SK-N-SH (cell line): ENCODE measurements at regions not wholly inside any gene's neighbourhood (a gene's known extent, or its start where the extent isn't known, plus 50 kb on each side); places are given as distances from the start of the nearest gene placed in this dataset.
A peak's percentile ranks its signal among the peaks of the same experiment; 100 is the strongest.

Experiments
- CTCF ChIA-PET: fragments of 300-600, 350-600 bp; formaldehyde crosslinking; extraction: SDS; loops from one replicate; lab custom pipeline; 2021; lab: Yijun Ruan, JAX
- POLR2A ChIA-PET: fragments of 350-600 bp; sonication (Branson Sonifier 250); formaldehyde crosslinking; extraction: SDS; loops from one replicate; lab custom pipeline; 2020; ENCODE audit warnings: antibody characterized with exemption, inconsistent platforms; lab: Yijun Ruan, JAX
- DNase-seq: peaks from one replicate; pipeline ENCODE4 v3.0.0; 2012
- H2AFZ ChIP-seq: fragments of 200-600 bp; sonication (generic); 2 replicates; pipeline ENCODE4 v1.8.1; 2016; ENCODE audit warnings: antibody characterized with exemption, mild to moderate bottlenecking, low read depth
- H3F3A ChIP-seq: fragments of 200-600 bp; sonication (generic); replicated peaks from 2 replicates; pipeline ENCODE3; 2016; ENCODE audit warnings: antibody characterized with exemption, mild to moderate bottlenecking; ENCODE audit not compliant: insufficient read depth
- H3K27ac ChIP-seq, 2 experiments: fragments of 200-500 bp in 1 of 2; fragments of 200-600 bp in 1 of 2; sonication (Bioruptor generic) in 1 of 2; sonication (generic), shearing (Covaris generic) in 1 of 2; 2 replicates each; pipeline versions ENCODE4 v1.5.1 to v1.6.1; 2014 to 2016; ENCODE audit warnings: low read depth in 2 of 2, inconsistent platforms in 1 of 2, low read length in 1 of 2, mild to moderate bottlenecking in 1 of 2, mixed read lengths in 1 of 2
- H3K27me3 ChIP-seq: fragments of 200-600 bp; sonication (generic), shearing (Covaris generic); 2 replicates; pipeline ENCODE4 v1.6.1; 2016; ENCODE audit warnings: mixed run types; ENCODE audit not compliant: insufficient read depth
- H3K36me3 ChIP-seq, 2 experiments: fragments of 200-500 bp in 1 of 2; fragments of 200-600 bp in 1 of 2; sonication (Bioruptor generic) in 1 of 2; sonication (generic) in 1 of 2; replicated peaks in 1 of 2; 2 replicates each; pipeline versions ENCODE3 to v1.5.1; 2014 to 2016; ENCODE audit warnings: low read length in 1 of 2, mild to moderate bottlenecking in 1 of 2; ENCODE audit not compliant: insufficient read depth in 2 of 2, control insufficient read depth in 1 of 2
- H3K4me1 ChIP-seq, 2 experiments: fragments of 200-500 bp in 1 of 2; fragments of 200-600 bp in 1 of 2; sonication (Bioruptor generic) in 1 of 2; sonication (generic), shearing (Covaris generic) in 1 of 2; 2 replicates each; pipeline versions ENCODE4 v1.5.1 to v1.6.1; 2014 to 2016; ENCODE audit warnings: low read depth in 1 of 2, low read length in 1 of 2, mixed run types in 1 of 2; ENCODE audit not compliant: insufficient read depth in 2 of 2, control insufficient read depth in 1 of 2
- H3K4me2 ChIP-seq: fragments of 200-600 bp; sonication (generic), shearing (Covaris generic); 2 replicates; pipeline ENCODE4 v1.6.1; 2017; ENCODE audit warnings: mixed run types
- H3K4me3 ChIP-seq, 2 experiments: fragments of 200-500 bp in 1 of 2; fragments of 200-600 bp in 1 of 2; sonication (Bioruptor generic) in 1 of 2; sonication (generic), shearing (Covaris generic) in 1 of 2; 2 replicates each; pipeline versions ENCODE4 v1.5.1 to v1.8.1; 2014 to 2016; ENCODE audit warnings: low read depth in 2 of 2, inconsistent platforms in 1 of 2, low read length in 1 of 2, mild to moderate bottlenecking in 1 of 2, mixed read lengths in 1 of 2, moderate library complexity in 1 of 2
- H3K79me2 ChIP-seq: fragments of 200-600 bp; sonication (generic); 2 replicates; pipeline ENCODE4 v1.8.1; 2017; ENCODE audit warnings: mild to moderate bottlenecking; ENCODE audit not compliant: insufficient read depth
- H3K9ac ChIP-seq: fragments of 200-600 bp; sonication (generic); 2 replicates; pipeline ENCODE4 v1.6.1; 2017; ENCODE audit warnings: mixed run types
- H3K9me2 ChIP-seq: fragments of 200-600 bp; sonication (generic); 2 replicates; pipeline ENCODE4 v1.6.1; 2017; ENCODE audit warnings: mixed run types
- H3K9me3 ChIP-seq: fragments of 200-600 bp; sonication (generic); 2 replicates; pipeline ENCODE4 v1.6.1; 2017; ENCODE audit warnings: mixed run types, mild to moderate bottlenecking, moderate library complexity
- H4K20me1 ChIP-seq: fragments of 200-600 bp; sonication (generic); 2 replicates; pipeline ENCODE4 v1.6.1; 2017; ENCODE audit warnings: mild to moderate bottlenecking, mixed run types; ENCODE audit not compliant: insufficient read depth
- CHD2 ChIP-seq: fragments of 150-350 bp; IDR thresholded peaks from 2 replicates; pipeline ENCODE4 v1.6.1; 2018; ENCODE audit warnings: low read length; ENCODE audit not compliant: partially characterized antibody
- FOSL2 ChIP-seq: IDR thresholded peaks from 2 replicates; pipeline ENCODE4 v1.4.0; 2012; ENCODE audit warnings: low read depth, mild to moderate bottlenecking, moderate library complexity, borderline replicate concordance
- FOXJ3 ChIP-seq: sonication (generic); formaldehyde crosslinking; IDR thresholded peaks from 2 replicates; pipeline ENCODE4 v1.5.1; 2020; ENCODE audit warnings: mild to moderate bottlenecking, missing genetic modification reagents
- FOXM1 ChIP-seq: IDR thresholded peaks from 2 replicates; pipeline ENCODE4 v1.4.0; 2012; ENCODE audit warnings: low read depth, mild to moderate bottlenecking
- GATA2 ChIP-seq: sonication (generic); formaldehyde crosslinking; IDR thresholded peaks from 2 replicates; pipeline ENCODE4 v1.5.0; 2020; ENCODE audit warnings: mild to moderate bottlenecking, missing genetic modification reagents
- JUND ChIP-seq: IDR thresholded peaks from 2 replicates; pipeline ENCODE4 v1.4.0; 2012
- MEF2A ChIP-seq: IDR thresholded peaks from 2 replicates; pipeline ENCODE4 v1.4.0; 2012; ENCODE audit warnings: low read depth, borderline replicate concordance
- NFIC ChIP-seq: IDR thresholded peaks from 2 replicates; pipeline ENCODE4 v1.4.0; 2012; ENCODE audit warnings: borderline replicate concordance
- RCOR1 ChIP-seq: fragments of 150-350 bp; IDR thresholded peaks from 2 replicates; pipeline ENCODE4 v1.6.1; 2017; ENCODE audit warnings: antibody characterized with exemption, low read length
- SMC3 ChIP-seq: IDR thresholded peaks from 2 replicates; pipeline ENCODE4 v1.6.1; 2012; ENCODE audit warnings: low read depth, low read length, improper control_type of control experiment
- TAF1 ChIP-seq: IDR thresholded peaks from 2 replicates; pipeline ENCODE4 v1.6.1; 2012; ENCODE audit warnings: low read depth, mild to moderate bottlenecking, low read length, moderate library complexity, borderline replicate concordance
- TCF12 ChIP-seq: IDR thresholded peaks from 2 replicates; pipeline ENCODE4 v1.4.0; 2012
- TEAD4 ChIP-seq: IDR thresholded peaks from 2 replicates; pipeline ENCODE4 v1.4.0; 2012; ENCODE audit warnings: mild to moderate bottlenecking, borderline replicate concordance; ENCODE audit not compliant: insufficient read depth
- YY1 ChIP-seq: IDR thresholded peaks from 2 replicates; pipeline ENCODE4 v1.4.0; 2012; ENCODE audit warnings: low read depth, mild to moderate bottlenecking
- WGBS: methylation state at CpG from one replicate; pipeline ENCODE4 v1.1.6; 2017; ENCODE audit warnings: low lambda C conversion rate; 5-methylcytosine and 5-hydroxymethylcytosine counted together
- TF ChIP-seq, protein P1 (sequence below): IDR thresholded peaks from 2 replicates; pipeline ENCODE4 v1.4.0; 2012; ENCODE audit warnings: low read depth
- TF ChIP-seq, protein P2 (sequence below): IDR thresholded peaks from 2 replicates; pipeline ENCODE4 v1.4.0; 2012; ENCODE audit warnings: low read depth, borderline replicate concordance
- TF ChIP-seq, protein P3 (sequence below): fragments of 150-350 bp; IDR thresholded peaks from 2 replicates; pipeline ENCODE4 v1.6.1; 2016; ENCODE audit warnings: mild to moderate bottlenecking, low read depth, low read length
- TF ChIP-seq, protein P4 (sequence below): IDR thresholded peaks from 2 replicates; pipeline ENCODE4 v1.4.0; 2012; ENCODE audit warnings: low read depth, borderline replicate concordance
- TF ChIP-seq, protein P5 (sequence below): IDR thresholded peaks from 2 replicates; pipeline ENCODE4; 2012
- TF ChIP-seq, protein P6 (sequence below): fragments of 200-600 bp; sonication (generic); IDR thresholded peaks from 2 replicates; pipeline ENCODE4 v1.6.1; 2017; ENCODE audit warnings: antibody characterized with exemption, mild to moderate bottlenecking, moderate library complexity

DNA sequence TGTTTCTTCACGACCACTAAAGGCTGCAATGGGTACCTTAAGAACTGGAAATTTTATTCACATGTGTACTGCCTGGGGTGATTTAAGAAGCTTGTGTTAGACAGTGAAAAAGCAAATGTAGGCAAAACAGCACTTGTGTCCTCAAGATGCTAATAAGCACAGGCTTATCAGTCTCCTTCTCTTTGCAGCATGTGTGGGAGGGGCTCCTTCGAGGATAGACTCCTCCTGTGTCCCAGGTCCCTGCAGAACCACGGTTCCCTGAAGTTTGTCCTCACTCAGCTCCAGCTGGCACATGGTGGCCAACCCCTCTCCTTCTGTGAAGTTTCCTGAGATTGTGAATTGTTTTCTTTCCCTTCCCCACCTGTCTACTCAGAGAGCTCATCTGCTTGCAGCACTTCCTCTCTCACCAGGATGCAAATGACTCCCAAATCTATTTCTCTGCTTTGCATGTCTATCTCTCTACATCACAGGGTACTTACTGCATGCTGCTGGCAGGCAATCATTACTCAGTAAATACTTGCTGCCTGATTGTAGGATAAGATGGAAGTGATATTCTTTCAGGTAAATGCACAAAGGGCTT, 589.6 kb upstream of the KLHL29 start:
- H3K9ac ChIP-seq, result no peak overlapping the region
- no peaks in the 10 kb centered on the region for H3K9me3 ChIP-seq
- H2AFZ ChIP-seq, result no peak overlapping the region
- no peaks in the 10 kb centered on the region for H4K20me1 ChIP-seq
- H3K79me2 ChIP-seq, result no peaks in the 10 kb centered on the region
- no peaks in the 10 kb centered on the region for H3K36me3 ChIP-seq
- POLR2A ChIA-PET, result no interaction called here
- no peaks in the 10 kb centered on the region for H3K9me2 ChIP-seq
- no peak overlapping the region for H3K4me2 ChIP-seq
- CTCF ChIA-PET, result interaction anchor here (0.6 kb wide), 1 partner anchor 730 kb away, joined by 3 read pairs; no protein-coding TSS in a partner anchor
- H3K4me3 ChIP-seq, result no peak overlapping the region
- H3K27ac ChIP-seq, result no peak overlapping the region
- 10% methylated on average over 2 of the region's 3 CpGs for WGBS
- no peak for TF ChIP-seq FOSL2
- TF ChIP-seq GATA2 (CRISPR knock-in tag), result peak; percentile 47; the same call in 1 of the 2 replicates
- H3K27me3 ChIP-seq, result no peaks in the 10 kb centered on the region
- H3K4me1 ChIP-seq, result peaks cover 0 to 3% of the 10 kb centered on the region in 2 experiments; a peak in 1 of 4 replicates
- no peak for DNase-seq
- no peaks in the 10 kb centered on the region for H3F3A ChIP-seq

DNA sequence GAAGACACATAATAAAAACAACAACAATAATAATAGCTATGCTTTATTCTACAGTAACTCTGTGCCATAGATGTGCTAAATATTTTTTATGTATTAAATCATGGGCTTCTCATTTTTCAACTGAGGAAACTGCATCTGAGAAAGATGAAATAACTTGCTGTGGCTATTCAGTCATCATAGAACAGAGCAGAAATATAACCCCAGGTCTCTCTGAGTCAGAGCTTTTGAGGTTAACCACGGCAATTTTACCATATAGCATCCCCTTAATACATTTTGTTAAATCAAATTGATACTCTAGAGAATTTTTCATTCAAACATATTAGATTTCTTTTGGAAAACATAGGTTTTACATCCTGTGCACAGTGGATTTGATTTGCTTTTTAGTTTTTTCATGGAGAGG, 586.6 kb upstream of the KLHL29 start:
- ChIA-PET CTCF (interaction anchor here (0.9 to 1.2 kb wide), 2 partner anchors 18 to 134 kb away, joined by 3 to 4 read pairs; no protein-coding TSS in a partner anchor), POLR2A (no interaction called here)
- Histone ChIP-seq H3K27ac (no peak overlapping the region), H4K20me1 (no peaks in the 10 kb centered on the region), H3F3A (no peaks in the 10 kb centered on the region), H3K4me2 (no peak overlapping the region), H3K79me2 (no peaks in the 10 kb centered on the region), H3K4me1 (peaks cover 0 to 3% of the 10 kb centered on the region in 2 experiments; a peak in 1 of 4 replicates), H3K9me2 (no peaks in the 10 kb centered on the region), H3K27me3 (no peaks in the 10 kb centered on the region), H3K36me3 (no peaks in the 10 kb centered on the region), H3K9ac (no peak overlapping the region), H3K4me3 (no peak overlapping the region), H2AFZ (no peak overlapping the region), H3K9me3 (no peaks in the 10 kb centered on the region)
- TF ChIP-seq MEF2A (no peak), CHD2 (no peak), YY1 (no peak), RCOR1 (no peak), FOXM1 (no peak), TEAD4 (no peak), FOXJ3 (no peak), TCF12 (no peak), NFIC (no peak), JUND (no peak), FOSL2 (no peak), GATA2 (CRISPR knock-in tag) (no peak), SMC3 (no peak), TAF1 (no peak)
- TF ChIP-seq, protein P1, sequence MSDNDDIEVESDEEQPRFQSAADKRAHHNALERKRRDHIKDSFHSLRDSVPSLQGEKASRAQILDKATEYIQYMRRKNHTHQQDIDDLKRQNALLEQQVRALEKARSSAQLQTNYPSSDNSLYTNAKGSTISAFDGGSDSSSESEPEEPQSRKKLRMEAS, result no peak
- TF ChIP-seq, protein P2, sequence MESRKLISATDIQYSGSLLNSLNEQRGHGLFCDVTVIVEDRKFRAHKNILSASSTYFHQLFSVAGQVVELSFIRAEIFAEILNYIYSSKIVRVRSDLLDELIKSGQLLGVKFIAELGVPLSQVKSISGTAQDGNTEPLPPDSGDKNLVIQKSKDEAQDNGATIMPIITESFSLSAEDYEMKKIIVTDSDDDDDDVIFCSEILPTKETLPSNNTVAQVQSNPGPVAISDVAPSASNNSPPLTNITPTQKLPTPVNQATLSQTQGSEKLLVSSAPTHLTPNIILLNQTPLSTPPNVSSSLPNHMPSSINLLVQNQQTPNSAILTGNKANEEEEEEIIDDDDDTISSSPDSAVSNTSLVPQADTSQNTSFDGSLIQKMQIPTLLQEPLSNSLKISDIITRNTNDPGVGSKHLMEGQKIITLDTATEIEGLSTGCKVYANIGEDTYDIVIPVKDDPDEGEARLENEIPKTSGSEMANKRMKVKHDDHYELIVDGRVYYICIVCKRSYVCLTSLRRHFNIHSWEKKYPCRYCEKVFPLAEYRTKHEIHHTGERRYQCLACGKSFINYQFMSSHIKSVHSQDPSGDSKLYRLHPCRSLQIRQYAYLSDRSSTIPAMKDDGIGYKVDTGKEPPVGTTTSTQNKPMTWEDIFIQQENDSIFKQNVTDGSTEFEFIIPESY, result no peak
- TF ChIP-seq, protein P3, sequence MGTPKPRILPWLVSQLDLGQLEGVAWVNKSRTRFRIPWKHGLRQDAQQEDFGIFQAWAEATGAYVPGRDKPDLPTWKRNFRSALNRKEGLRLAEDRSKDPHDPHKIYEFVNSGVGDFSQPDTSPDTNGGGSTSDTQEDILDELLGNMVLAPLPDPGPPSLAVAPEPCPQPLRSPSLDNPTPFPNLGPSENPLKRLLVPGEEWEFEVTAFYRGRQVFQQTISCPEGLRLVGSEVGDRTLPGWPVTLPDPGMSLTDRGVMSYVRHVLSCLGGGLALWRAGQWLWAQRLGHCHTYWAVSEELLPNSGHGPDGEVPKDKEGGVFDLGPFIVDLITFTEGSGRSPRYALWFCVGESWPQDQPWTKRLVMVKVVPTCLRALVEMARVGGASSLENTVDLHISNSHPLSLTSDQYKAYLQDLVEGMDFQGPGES, result no peak
- TF ChIP-seq, protein P4, sequence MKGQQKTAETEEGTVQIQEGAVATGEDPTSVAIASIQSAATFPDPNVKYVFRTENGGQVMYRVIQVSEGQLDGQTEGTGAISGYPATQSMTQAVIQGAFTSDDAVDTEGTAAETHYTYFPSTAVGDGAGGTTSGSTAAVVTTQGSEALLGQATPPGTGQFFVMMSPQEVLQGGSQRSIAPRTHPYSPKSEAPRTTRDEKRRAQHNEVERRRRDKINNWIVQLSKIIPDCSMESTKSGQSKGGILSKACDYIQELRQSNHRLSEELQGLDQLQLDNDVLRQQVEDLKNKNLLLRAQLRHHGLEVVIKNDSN, result no peak
- TF ChIP-seq, protein P5, sequence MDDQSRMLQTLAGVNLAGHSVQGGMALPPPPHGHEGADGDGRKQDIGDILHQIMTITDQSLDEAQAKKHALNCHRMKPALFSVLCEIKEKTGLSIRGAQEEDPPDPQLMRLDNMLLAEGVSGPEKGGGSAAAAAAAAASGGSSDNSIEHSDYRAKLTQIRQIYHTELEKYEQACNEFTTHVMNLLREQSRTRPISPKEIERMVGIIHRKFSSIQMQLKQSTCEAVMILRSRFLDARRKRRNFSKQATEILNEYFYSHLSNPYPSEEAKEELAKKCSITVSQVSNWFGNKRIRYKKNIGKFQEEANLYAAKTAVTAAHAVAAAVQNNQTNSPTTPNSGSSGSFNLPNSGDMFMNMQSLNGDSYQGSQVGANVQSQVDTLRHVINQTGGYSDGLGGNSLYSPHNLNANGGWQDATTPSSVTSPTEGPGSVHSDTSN, result no peak
- TF ChIP-seq, protein P6, sequence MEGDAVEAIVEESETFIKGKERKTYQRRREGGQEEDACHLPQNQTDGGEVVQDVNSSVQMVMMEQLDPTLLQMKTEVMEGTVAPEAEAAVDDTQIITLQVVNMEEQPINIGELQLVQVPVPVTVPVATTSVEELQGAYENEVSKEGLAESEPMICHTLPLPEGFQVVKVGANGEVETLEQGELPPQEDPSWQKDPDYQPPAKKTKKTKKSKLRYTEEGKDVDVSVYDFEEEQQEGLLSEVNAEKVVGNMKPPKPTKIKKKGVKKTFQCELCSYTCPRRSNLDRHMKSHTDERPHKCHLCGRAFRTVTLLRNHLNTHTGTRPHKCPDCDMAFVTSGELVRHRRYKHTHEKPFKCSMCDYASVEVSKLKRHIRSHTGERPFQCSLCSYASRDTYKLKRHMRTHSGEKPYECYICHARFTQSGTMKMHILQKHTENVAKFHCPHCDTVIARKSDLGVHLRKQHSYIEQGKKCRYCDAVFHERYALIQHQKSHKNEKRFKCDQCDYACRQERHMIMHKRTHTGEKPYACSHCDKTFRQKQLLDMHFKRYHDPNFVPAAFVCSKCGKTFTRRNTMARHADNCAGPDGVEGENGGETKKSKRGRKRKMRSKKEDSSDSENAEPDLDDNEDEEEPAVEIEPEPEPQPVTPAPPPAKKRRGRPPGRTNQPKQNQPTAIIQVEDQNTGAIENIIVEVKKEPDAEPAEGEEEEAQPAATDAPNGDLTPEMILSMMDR, result no peak
- WGBS, result 9% methylated on average over 1 of the region's 1 CpG
- no peak for DNase-seq
